ENCODE measurements at regions not wholly inside any gene's neighbourhood (a gene's known extent, or its start where the extent isn't known, plus 50 kb on each side); places are given as distances from the start of the nearest gene placed in this dataset.

- TF ChIP-seq REST (IDR thresholded peaks at IDR 0.05; ENCODE audit: insufficient read depth in 1 of 2, low read depth in 2 of 2, low read length in 2 of 2) (no peak), POLR2AphosphoS5 (IDR thresholded peaks at IDR 0.05; ENCODE audit: low read depth, low read length) (no peak), TAF1 (IDR thresholded peaks at IDR 0.05; ENCODE audit: borderline replicate concordance, insufficient read depth, low read length) (no peak)
Measured at GRCh38 chr20:20815711-20816455, 103.4 kb upstream of the RALGAPA2 start.
